Esophagus squamous epithelium (tissue), 5 donors: ENCODE measurements at regions not wholly inside any gene's neighbourhood (a gene's known extent, or its start where the extent isn't known, plus 50 kb on each side); places are given as distances from the start of the nearest gene placed in this dataset.

Experiments used
- DNase-seq: peaks from one replicate; lab custom pipeline; 2025; lab: John Stamatoyannopoulos, UW
- H3K27ac ChIP-seq, 4 donors: fragments of 200-600 bp; sonication (generic); one replicate each; pipeline ENCODE4 v1.5.1; 2016 to 2019; ENCODE audit warnings: mild to moderate bottlenecking in 1 of 4
- H3K27me3 ChIP-seq, 4 donors: fragments of 200-600 bp; sonication (generic); 1 replicate in 3 of 4; 2 replicates in 1 of 4; pipeline versions ENCODE4 v1.5.1 to v1.6.0; 2017 to 2021; ENCODE audit warnings: antibody characterized with exemption in 1 of 4
- H3K36me3 ChIP-seq, 3 donors: fragments of 200-600 bp; sonication (generic); one replicate each; pipeline ENCODE4 v1.5.1; 2016 to 2019
- H3K4me1 ChIP-seq, 3 donors: fragments of 200-600 bp; sonication (generic); one replicate each; pipeline ENCODE4 v1.5.1; 2017 to 2019
- H3K4me3 ChIP-seq, 4 donors: fragments of 200-600 bp; sonication (generic); 1 replicate in 3 of 4; 2 replicates in 1 of 4; pipeline ENCODE4 v1.5.1; 2016 to 2019; ENCODE audit warnings: mild to moderate bottlenecking in 2 of 4, moderate library complexity in 1 of 4
- H3K9me3 ChIP-seq, 3 donors: fragments of 200-600 bp; sonication (generic); one replicate each; pipeline ENCODE4 v1.5.1; 2016 to 2019
- POLR2A ChIP-seq, 4 donors: fragments of 450-650 bp; IDR thresholded peaks; one replicate each; pipeline ENCODE4 v1.6.1; 2017; ENCODE audit warnings: antibody characterized with exemption in 4 of 4, mild to moderate bottlenecking in 4 of 4, moderate library complexity in 3 of 4
- WGBS, 2 donors: methylation state at CpG; one replicate each; pipeline ENCODE4 v1.1.5; 2018; 5-methylcytosine and 5-hydroxymethylcytosine counted together
- intact Hi-C: fragments of 100-400 bp; cut with DNase I; formaldehyde crosslinking; loops from one replicate; pipeline ENCODE4 v1.15.0; 2022
- TF ChIP-seq, protein P1 (sequence below), 6 experiments: fragments of 450-650 bp in 4 of 6; fragments of 200-600 bp in 2 of 6; sonication (generic) in 2 of 6; IDR thresholded peaks; one replicate each; pipeline ENCODE4 v1.5.1; 2016 to 2019; ENCODE audit warnings: antibody characterized with exemption in 6 of 6, mild to moderate bottlenecking in 4 of 6, moderate library complexity in 4 of 6
- donor health status: DM: yes; HTN: yes; CAD: no.

DNA sequence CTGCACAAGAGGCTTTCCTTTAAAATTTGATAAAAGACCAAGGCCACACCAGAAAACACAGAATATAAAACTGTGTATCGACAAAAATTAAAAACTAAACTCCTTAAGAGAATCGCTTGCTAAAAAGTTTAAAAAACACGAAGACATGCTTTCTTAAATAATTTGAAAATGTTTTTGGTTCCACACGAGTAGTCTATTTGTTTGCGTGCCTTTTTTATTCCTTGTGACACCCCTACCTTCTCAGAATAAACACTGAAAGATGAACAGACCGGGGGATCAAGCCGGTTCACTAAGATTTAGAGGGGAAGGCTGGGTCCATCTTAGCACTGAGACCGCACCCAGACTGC, 256.4 kb upstream of the STARD13 start:
- peaks cover 11 to 35% (median 22%) of the 10 kb centered on the region in 3 donors for H3K4me1 ChIP-seq
- H3K27ac ChIP-seq = peak overlapping the region; percentile 93 to 99 (median 96)
- H3K9me3 ChIP-seq = no peaks in the 10 kb centered on the region
- intact Hi-C loops = loop anchor here (10.0 kb wide), 1 partner anchor 183 kb away; no protein-coding TSS in a partner anchor
- TF ChIP-seq, protein P1, sequence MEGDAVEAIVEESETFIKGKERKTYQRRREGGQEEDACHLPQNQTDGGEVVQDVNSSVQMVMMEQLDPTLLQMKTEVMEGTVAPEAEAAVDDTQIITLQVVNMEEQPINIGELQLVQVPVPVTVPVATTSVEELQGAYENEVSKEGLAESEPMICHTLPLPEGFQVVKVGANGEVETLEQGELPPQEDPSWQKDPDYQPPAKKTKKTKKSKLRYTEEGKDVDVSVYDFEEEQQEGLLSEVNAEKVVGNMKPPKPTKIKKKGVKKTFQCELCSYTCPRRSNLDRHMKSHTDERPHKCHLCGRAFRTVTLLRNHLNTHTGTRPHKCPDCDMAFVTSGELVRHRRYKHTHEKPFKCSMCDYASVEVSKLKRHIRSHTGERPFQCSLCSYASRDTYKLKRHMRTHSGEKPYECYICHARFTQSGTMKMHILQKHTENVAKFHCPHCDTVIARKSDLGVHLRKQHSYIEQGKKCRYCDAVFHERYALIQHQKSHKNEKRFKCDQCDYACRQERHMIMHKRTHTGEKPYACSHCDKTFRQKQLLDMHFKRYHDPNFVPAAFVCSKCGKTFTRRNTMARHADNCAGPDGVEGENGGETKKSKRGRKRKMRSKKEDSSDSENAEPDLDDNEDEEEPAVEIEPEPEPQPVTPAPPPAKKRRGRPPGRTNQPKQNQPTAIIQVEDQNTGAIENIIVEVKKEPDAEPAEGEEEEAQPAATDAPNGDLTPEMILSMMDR (IDR thresholded peaks at IDR 0.05) = no peak
- TF ChIP-seq POLR2A (IDR thresholded peaks at IDR 0.05) = no peak
- no peaks in the 10 kb centered on the region for H3K36me3 ChIP-seq
- peak overlapping the region; percentile 32 to 67 (median 56) for H3K4me3 ChIP-seq
- WGBS, 2 donors = 6 to 7% methylated on average over 8 of the region's 8 CpGs
- no peak for DNase-seq
- no peaks in the 10 kb centered on the region for H3K27me3 ChIP-seq

GRCh38 chr13:33542309-33543088, 256.9 kb upstream of the STARD13 start:
- intact Hi-C loops = loop anchor here (10.0 kb wide), 1 partner anchor 182 kb away; no protein-coding TSS in a partner anchor
- peak; percentile 90 for DNase-seq
- 0% methylated on average over 18 of the region's 70 CpGs for whole genome bisulfite sequencing, 2 donors
- no peaks in the 10 kb centered on the region for H3K36me3 ChIP-seq
- peak overlapping the region; percentile 93 to 99 (median 96) for H3K27ac ChIP-seq
- no peaks in the 10 kb centered on the region for H3K9me3 ChIP-seq
- peaks cover 11 to 33% (median 22%) of the 10 kb centered on the region in 3 donors for H3K4me1 ChIP-seq
- H3K27me3 ChIP-seq = no peaks in the 10 kb centered on the region
- peak overlapping the region; percentile 32 to 67 (median 56) for H3K4me3 ChIP-seq
- TF ChIP-seq, protein P1 (IDR thresholded peaks at IDR 0.05) = peak; percentile 86 to 97 (median 92)
- peak in 3 of 4 donors; percentile 3 to 63 (median 21) for TF ChIP-seq POLR2A (IDR thresholded peaks at IDR 0.05)

DNA sequence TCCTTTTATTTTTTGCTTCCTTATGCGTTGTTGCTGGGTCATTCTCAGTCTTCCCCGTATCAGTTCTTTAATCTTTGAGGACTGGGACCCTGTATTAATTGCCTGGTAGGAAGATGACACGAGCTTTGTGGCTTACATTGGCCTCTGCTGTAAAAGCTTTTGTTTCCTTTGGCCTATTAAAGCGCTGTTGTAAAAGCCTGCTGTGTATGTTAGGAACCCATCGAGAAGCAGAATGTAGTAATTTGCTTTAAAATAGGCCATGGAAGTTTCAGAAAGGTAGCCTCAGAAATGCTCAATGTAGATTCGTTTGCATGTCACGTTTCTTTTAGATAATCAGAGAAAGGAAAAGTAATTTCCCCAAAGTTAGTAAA, 257.5 kb upstream of the STARD13 start:
- Histone ChIP-seq H3K9me3 (no peaks in the 10 kb centered on the region), H3K36me3 (no peaks in the 10 kb centered on the region), H3K4me1 (peaks cover 11 to 32% (median 22%) of the 10 kb centered on the region in 3 donors), H3K4me3 (peak overlapping the region; percentile 32 to 67 (median 56)), H3K27me3 (no peaks in the 10 kb centered on the region), H3K27ac (peak overlapping the region; percentile 93 to 99 (median 96))
- no peak for TF ChIP-seq POLR2A (IDR thresholded peaks at IDR 0.05)
- TF ChIP-seq, protein P1 (IDR thresholded peaks at IDR 0.05) = no peak
- 2 to 3% methylated on average over 7 of the region's 7 CpGs for WGBS, 2 donors
- intact Hi-C loops = loop anchor here (10.0 kb wide), 1 partner anchor 182 kb away; no protein-coding TSS in a partner anchor
- DNase-seq = no peak

DNA sequence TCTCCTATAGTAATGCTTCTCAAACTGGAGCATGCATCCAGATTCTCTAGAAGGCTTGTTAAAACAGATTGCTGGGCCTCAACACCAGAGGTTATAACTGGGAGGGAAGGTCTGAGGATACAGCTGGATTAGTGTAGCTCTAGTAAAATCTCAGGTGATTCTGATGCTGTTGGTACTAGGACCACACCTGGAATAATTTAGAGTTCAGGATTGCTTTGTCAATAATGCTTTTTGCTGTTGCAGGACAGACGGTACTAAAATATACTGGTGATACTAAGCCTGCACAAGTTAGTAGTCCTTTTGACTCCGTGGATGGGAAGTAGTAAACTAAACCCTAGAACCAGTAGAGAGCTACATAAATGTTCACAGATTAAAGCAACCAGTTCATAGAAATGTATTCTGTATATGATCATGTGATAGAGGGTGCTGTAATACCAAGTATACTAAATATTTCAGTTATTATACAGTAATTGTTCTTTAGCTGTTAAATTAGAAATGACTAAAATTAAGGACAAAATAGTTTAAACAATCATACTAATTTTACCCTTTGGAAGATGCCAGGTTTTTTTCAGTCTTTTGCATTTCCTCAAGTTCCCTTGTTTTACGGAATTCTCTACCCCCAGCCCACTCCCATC, 258.2 kb upstream of the STARD13 start:
- 31 to 55% methylated on average over 3 of the region's 3 CpGs for WGBS, 2 donors
- Histone ChIP-seq H3K36me3 (no peaks in the 10 kb centered on the region), H3K27ac (peak overlapping the region; percentile 93 to 99 (median 96)), H3K9me3 (no peaks in the 10 kb centered on the region), H3K4me3 (peak overlapping the region; percentile 32 to 67 (median 56)), H3K27me3 (no peaks in the 10 kb centered on the region), H3K4me1 (peaks cover 11 to 32% (median 22%) of the 10 kb centered on the region in 3 donors)
- DNase-seq = no peak
- intact Hi-C loops = loop anchor here (10.0 kb wide), 1 partner anchor 181 kb away; no protein-coding TSS in a partner anchor
- TF ChIP-seq POLR2A (IDR thresholded peaks at IDR 0.05) = no peak
- TF ChIP-seq, protein P1 (IDR thresholded peaks at IDR 0.05) = no peak

GRCh38 chr13:33544308-33544707, 258.8 kb upstream of the STARD13 start:
- TF ChIP-seq POLR2A (IDR thresholded peaks at IDR 0.05) = no peak
- TF ChIP-seq, protein P1 (IDR thresholded peaks at IDR 0.05) = no peak
- peaks cover 11 to 32% (median 22%) of the 10 kb centered on the region in 3 donors for H3K4me1 ChIP-seq
- WGBS, 2 donors = 59 to 60% methylated on average over 3 of the region's 3 CpGs
- no peak for DNase-seq
- H3K36me3 ChIP-seq = no peaks in the 10 kb centered on the region
- no peaks in the 10 kb centered on the region for H3K9me3 ChIP-seq
- no peak overlapping the region for H3K4me3 ChIP-seq
- intact Hi-C loops = loop anchor here (10.0 kb wide), 1 partner anchor 180 kb away; no protein-coding TSS in a partner anchor
- H3K27ac ChIP-seq = peak overlapping the region; percentile 93 to 99 (median 96)
- no peaks in the 10 kb centered on the region for H3K27me3 ChIP-seq
